ENCODE measurements at regions not wholly inside any gene's neighbourhood (a gene's known extent, or its start where the extent isn't known, plus 50 kb on each side); places are given as distances from the start of the nearest gene placed in this dataset.

- H3K14ac ChIP-seq (ENCODE audit: insufficient read length), result no peak overlapping the region
- no peaks in the 10 kb centered on the region for H3K23me2 ChIP-seq (ENCODE audit: low read depth, low read length)
- TF ChIP-seq, protein P1, sequence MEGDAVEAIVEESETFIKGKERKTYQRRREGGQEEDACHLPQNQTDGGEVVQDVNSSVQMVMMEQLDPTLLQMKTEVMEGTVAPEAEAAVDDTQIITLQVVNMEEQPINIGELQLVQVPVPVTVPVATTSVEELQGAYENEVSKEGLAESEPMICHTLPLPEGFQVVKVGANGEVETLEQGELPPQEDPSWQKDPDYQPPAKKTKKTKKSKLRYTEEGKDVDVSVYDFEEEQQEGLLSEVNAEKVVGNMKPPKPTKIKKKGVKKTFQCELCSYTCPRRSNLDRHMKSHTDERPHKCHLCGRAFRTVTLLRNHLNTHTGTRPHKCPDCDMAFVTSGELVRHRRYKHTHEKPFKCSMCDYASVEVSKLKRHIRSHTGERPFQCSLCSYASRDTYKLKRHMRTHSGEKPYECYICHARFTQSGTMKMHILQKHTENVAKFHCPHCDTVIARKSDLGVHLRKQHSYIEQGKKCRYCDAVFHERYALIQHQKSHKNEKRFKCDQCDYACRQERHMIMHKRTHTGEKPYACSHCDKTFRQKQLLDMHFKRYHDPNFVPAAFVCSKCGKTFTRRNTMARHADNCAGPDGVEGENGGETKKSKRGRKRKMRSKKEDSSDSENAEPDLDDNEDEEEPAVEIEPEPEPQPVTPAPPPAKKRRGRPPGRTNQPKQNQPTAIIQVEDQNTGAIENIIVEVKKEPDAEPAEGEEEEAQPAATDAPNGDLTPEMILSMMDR (IDR thresholded peaks at IDR 0.05; ENCODE audit: control extremely low read depth in 1 of 3, insufficient read depth in 1 of 3, low read depth in 1 of 3, low read length in 3 of 3), result no peak
- no peak overlapping the region for H3K9ac ChIP-seq (replicated peaks in 1 of 4; ENCODE audit: extremely low read depth in 1 of 4, low read depth in 3 of 4, low read length in 3 of 4)
- H3K4ac ChIP-seq (replicated peaks; ENCODE audit: insufficient read length, low read depth, low read length), result no peak overlapping the region
- H3K27me3 ChIP-seq (replicated peaks in 1 of 4; ENCODE audit: control insufficient read depth in 3 of 4, extremely low read depth in 1 of 4, insufficient read depth in 3 of 4, low read length in 3 of 4), result no peaks in the 10 kb centered on the region
- no peak overlapping the region for H3K56ac ChIP-seq (replicated peaks; ENCODE audit: insufficient read length, low read depth, low read length)
- 0 out of 4 replicates have a peak, but pooled peaks cover 0 to 3% of the 10 kb centered on the region in 2 experiments for H3K9me3 ChIP-seq (ENCODE audit: insufficient read depth in 2 of 2, low read depth in 1 of 2, low read length in 1 of 2)
- H3K36me3 ChIP-seq (ENCODE audit: control insufficient read depth in 2 of 4, insufficient read depth in 4 of 4, low read length in 3 of 4), result no peaks in the 10 kb centered on the region
- H3K4me2 ChIP-seq (ENCODE audit: insufficient read depth in 1 of 2, low read depth in 2 of 2, low read length in 2 of 2), result no peak overlapping the region
- WGBS, 2 experiments (ENCODE audit: extremely low coverage in 1 of 2, insufficient coverage in 1 of 2, insufficient read length in 1 of 2, insufficient replicate concordance in 2 of 2, low coverage in 1 of 2, low lambda C conversion rate in 2 of 2, missing lambda C conversion rate in 1 of 2), result 85% methylated on average over 4 of the region's 4 CpGs; no CpG with 5 or more reads in 1 of the 2 experiments
- H2AK5ac ChIP-seq (ENCODE audit: low read depth, low read length), result no peak overlapping the region
- H2BK5ac ChIP-seq (ENCODE audit: low read depth, low read length), result no peak overlapping the region
- H3K18ac ChIP-seq (ENCODE audit: extremely low read depth, low read length), result no peak overlapping the region
- no peak overlapping the region for H4K5ac ChIP-seq (ENCODE audit: insufficient read length, low read depth, low read length)
- FAIRE-seq, result no peak
- H4K8ac ChIP-seq (ENCODE audit: extremely low read depth, insufficient read depth, low read length), result no peak overlapping the region
- ChIA-PET CTCF (ENCODE audit: partially characterized antibody) (interaction anchor here (1.6 kb wide), 1 partner anchor 258 kb away, joined by 6 read pairs; no protein-coding TSS in a partner anchor), POLR2A (ENCODE audit: partially characterized antibody) (no interaction called here)
- H3K4me3 ChIP-seq (ENCODE audit: extremely low read depth in 1 of 4, insufficient read depth in 2 of 4, low read depth in 3 of 4, low read length in 4 of 4), result no peak overlapping the region
- H3K23ac ChIP-seq (ENCODE audit: insufficient read length), result no peak overlapping the region
- H2BK12ac ChIP-seq (ENCODE audit: low read depth, low read length), result no peak overlapping the region
- no peaks in the 10 kb centered on the region for H4K20me1 ChIP-seq (replicated peaks in 1 of 2; ENCODE audit: control insufficient read depth in 1 of 2, insufficient read depth in 2 of 2, low read length in 2 of 2)
- no peak overlapping the region for H3K27ac ChIP-seq (ENCODE audit: low read depth, low read length)
- DNase-seq (ENCODE audit: low read depth in 1 of 2, low spot score in 2 of 2), result no peak
- H2BK120ac ChIP-seq (replicated peaks; ENCODE audit: low read depth, low read length), result no peak overlapping the region
- H3K4me1 ChIP-seq (replicated peaks in 1 of 4; ENCODE audit: control insufficient read depth in 3 of 4, insufficient read depth in 4 of 4, low read length in 3 of 4), result no peaks in the 10 kb centered on the region
- H4K91ac ChIP-seq (replicated peaks; ENCODE audit: insufficient read length, low read length), result no peak overlapping the region
- H2BK15ac ChIP-seq (ENCODE audit: low read length), result no peak overlapping the region
- no peaks in the 10 kb centered on the region for H3K79me2 ChIP-seq (ENCODE audit: control insufficient read depth in 1 of 2, insufficient read depth in 2 of 2, low read length in 2 of 2)
- H2AFZ ChIP-seq (ENCODE audit: low read length), result no peak overlapping the region
- no peak overlapping the region for H2BK20ac ChIP-seq (ENCODE audit: low read length)
- no peaks in the 10 kb centered on the region for H3K79me1 ChIP-seq (ENCODE audit: low read depth, low read length)
Measured at GRCh38 chr3:76311941-76312340, 526.6 kb upstream of the ZNF717 start.

Data from H1 (cell line).